Astrocyte (in vitro differentiated cells and primary cell): ENCODE measurements at regions not wholly inside any gene's neighbourhood (a gene's known extent, or its start where the extent isn't known, plus 50 kb on each side); places are given as distances from the start of the nearest gene placed in this dataset.

Source experiments
- DNase-seq: peaks from one replicate; pipeline ENCODE4 v3.0.0-alpha.2; 2010; ENCODE audit warnings: low read depth
- FAIRE-seq: peaks from 2 replicates; lab custom pipeline; 2011; peaks lifted over from hg19 to GRCh38; lab: Jason Lieb, UNC
- H2AFZ ChIP-seq: 2 replicates; pipeline ENCODE4 v1.6.0; 2012; ENCODE audit warnings: low read depth, low read length, inconsistent platforms
- H3K27ac ChIP-seq: 2 replicates; pipeline ENCODE4 v1.5.1; 2011; ENCODE audit warnings: low read depth, low read length, inconsistent platforms
- H3K27me3 ChIP-seq: 2 replicates; pipeline ENCODE4 v1.6.0; 2011; ENCODE audit warnings: low read length, inconsistent platforms; ENCODE audit not compliant: insufficient read depth
- H3K36me3 ChIP-seq: 2 replicates; pipeline ENCODE4 v1.5.1; 2011; ENCODE audit warnings: low read length, inconsistent platforms; ENCODE audit not compliant: insufficient read depth
- H3K4me1 ChIP-seq: 2 replicates; pipeline ENCODE4 v1.5.1; 2011; ENCODE audit warnings: low read length, inconsistent platforms; ENCODE audit not compliant: insufficient read depth
- H3K4me2 ChIP-seq: 2 replicates; pipeline ENCODE4 v1.6.0; 2012; ENCODE audit warnings: low read length, inconsistent platforms
- H3K4me3 ChIP-seq: 2 replicates; pipeline ENCODE4 v1.5.1; 2011; ENCODE audit warnings: low read depth, mild to moderate bottlenecking, low read length, inconsistent platforms; ENCODE audit not compliant: insufficient read depth
- H3K79me2 ChIP-seq: 2 replicates; pipeline ENCODE4 v1.6.0; 2012; ENCODE audit warnings: mild to moderate bottlenecking, low read length, inconsistent platforms; ENCODE audit not compliant: insufficient read depth
- H3K9ac ChIP-seq: 2 replicates; pipeline ENCODE4 v1.6.0; 2012; ENCODE audit warnings: mild to moderate bottlenecking, low read length, inconsistent platforms
- H3K9me3 ChIP-seq: 2 replicates; pipeline ENCODE4 v1.5.1; 2012; ENCODE audit warnings: low read depth, mild to moderate bottlenecking, low read length, inconsistent platforms; ENCODE audit not compliant: insufficient read depth
- H4K20me1 ChIP-seq: 2 replicates; pipeline ENCODE4 v1.6.0; 2012; ENCODE audit warnings: low read length, inconsistent platforms; ENCODE audit not compliant: insufficient read depth
- H3K27ac Mint-ChIP-seq: one replicate; pipeline ENCODE4 v1.8.0; 2021; ENCODE audit warnings: mild to moderate bottlenecking, mixed read lengths; ENCODE audit not compliant: unreplicated experiment
- H3K27me3 Mint-ChIP-seq: one replicate; pipeline ENCODE4 v1.8.0; 2021; ENCODE audit warnings: low read depth, mixed read lengths; ENCODE audit not compliant: unreplicated experiment
- H3K36me3 Mint-ChIP-seq: one replicate; pipeline ENCODE4 v1.8.0; 2021; ENCODE audit warnings: low read depth, mixed read lengths; ENCODE audit not compliant: unreplicated experiment
- H3K4me1 Mint-ChIP-seq: one replicate; pipeline ENCODE4 v1.8.0; 2021; ENCODE audit warnings: low read depth, mixed read lengths; ENCODE audit not compliant: unreplicated experiment
- H3K4me3 Mint-ChIP-seq: one replicate; pipeline ENCODE4 v1.8.0; 2021; ENCODE audit warnings: mild to moderate bottlenecking, moderate library complexity, mixed read lengths; ENCODE audit not compliant: unreplicated experiment
- H3K9me3 Mint-ChIP-seq: one replicate; pipeline ENCODE4 v1.8.0; 2021; ENCODE audit warnings: mild to moderate bottlenecking, mixed read lengths; ENCODE audit not compliant: unreplicated experiment
- CTCF ChIP-seq: IDR thresholded peaks from 2 replicates; pipeline ENCODE4 v1.5.1; 2011; ENCODE audit warnings: low read depth, mild to moderate bottlenecking, inconsistent platforms, low read length, moderate library complexity; ENCODE audit not compliant: insufficient read depth
- EZH2 ChIP-seq: IDR thresholded peaks from 2 replicates; pipeline ENCODE4 v1.6.1; 2012; ENCODE audit warnings: mild to moderate bottlenecking, low read length, inconsistent platforms; ENCODE audit not compliant: insufficient read depth

DNA sequence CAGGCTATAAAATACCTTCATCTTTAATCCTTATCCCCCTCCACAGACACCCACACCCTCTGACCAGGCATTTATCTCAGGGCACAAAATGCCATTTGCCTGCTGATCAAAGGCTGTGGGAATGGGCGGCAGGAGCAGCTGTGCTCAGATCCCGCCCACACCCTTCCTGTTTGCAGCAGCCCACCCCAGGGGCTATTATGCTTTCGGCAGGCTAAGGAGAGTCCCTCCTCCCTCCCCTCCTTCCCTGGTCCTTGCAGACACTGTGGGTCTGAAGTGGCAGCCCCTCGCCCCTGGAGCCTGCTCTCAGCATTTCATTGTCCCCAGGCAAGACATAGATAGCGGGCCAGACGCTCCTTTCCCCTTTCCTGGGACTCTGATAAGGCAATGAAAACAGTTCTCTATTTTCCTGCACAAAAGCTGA is 220.8 kb upstream of the HEY2 start:
- Mint-ChIP-seq H3K9me3 (no peaks in the 10 kb centered on the region), H3K27ac (no peak overlapping the region), H3K27me3 (peaks cover 2% of the 10 kb centered on the region), H3K4me1 (peaks cover 17% of the 10 kb centered on the region), H3K36me3 (no peaks in the 10 kb centered on the region), H3K4me3 (no peak overlapping the region)
- Histone ChIP-seq H3K27me3 (no peaks in the 10 kb centered on the region), H3K79me2 (no peaks in the 10 kb centered on the region), H4K20me1 (no peaks in the 10 kb centered on the region), H3K4me2 (peak overlapping the region; percentile 34), H3K36me3 (no peaks in the 10 kb centered on the region), H3K9ac (no peak overlapping the region), H3K27ac (no peak overlapping the region), H3K9me3 (no peaks in the 10 kb centered on the region), H2AFZ (peak overlapping the region; percentile 14), H3K4me3 (no peak overlapping the region), H3K4me1 (peaks cover 6% of the 10 kb centered on the region)
- FAIRE-seq (no peak), DNase-seq (no peak)
- TF ChIP-seq EZH2 (no peak), CTCF (no peak)

GRCh38 chr6:125529061-125529460 is 220.4 kb upstream of the HEY2 start:
- Histone ChIP-seq H3K9me3 (no peaks in the 10 kb centered on the region), H2AFZ (no peak overlapping the region), H3K36me3 (no peaks in the 10 kb centered on the region), H3K79me2 (no peaks in the 10 kb centered on the region), H4K20me1 (no peaks in the 10 kb centered on the region), H3K4me3 (no peak overlapping the region), H3K4me1 (peaks cover 10% of the 10 kb centered on the region), H3K27me3 (no peaks in the 10 kb centered on the region), H3K27ac (no peak overlapping the region), H3K9ac (no peak overlapping the region), H3K4me2 (no peak overlapping the region)
- Mint-ChIP-seq H3K4me3 (no peak overlapping the region), H3K27me3 (peaks cover 2% of the 10 kb centered on the region), H3K9me3 (no peaks in the 10 kb centered on the region), H3K4me1 (peaks cover 19% of the 10 kb centered on the region), H3K27ac (no peak overlapping the region), H3K36me3 (no peaks in the 10 kb centered on the region)
- no peak for TF ChIP-seq EZH2
- no peak for TF ChIP-seq CTCF
- no peak for FAIRE-seq
- DNase-seq: no peak

DNA sequence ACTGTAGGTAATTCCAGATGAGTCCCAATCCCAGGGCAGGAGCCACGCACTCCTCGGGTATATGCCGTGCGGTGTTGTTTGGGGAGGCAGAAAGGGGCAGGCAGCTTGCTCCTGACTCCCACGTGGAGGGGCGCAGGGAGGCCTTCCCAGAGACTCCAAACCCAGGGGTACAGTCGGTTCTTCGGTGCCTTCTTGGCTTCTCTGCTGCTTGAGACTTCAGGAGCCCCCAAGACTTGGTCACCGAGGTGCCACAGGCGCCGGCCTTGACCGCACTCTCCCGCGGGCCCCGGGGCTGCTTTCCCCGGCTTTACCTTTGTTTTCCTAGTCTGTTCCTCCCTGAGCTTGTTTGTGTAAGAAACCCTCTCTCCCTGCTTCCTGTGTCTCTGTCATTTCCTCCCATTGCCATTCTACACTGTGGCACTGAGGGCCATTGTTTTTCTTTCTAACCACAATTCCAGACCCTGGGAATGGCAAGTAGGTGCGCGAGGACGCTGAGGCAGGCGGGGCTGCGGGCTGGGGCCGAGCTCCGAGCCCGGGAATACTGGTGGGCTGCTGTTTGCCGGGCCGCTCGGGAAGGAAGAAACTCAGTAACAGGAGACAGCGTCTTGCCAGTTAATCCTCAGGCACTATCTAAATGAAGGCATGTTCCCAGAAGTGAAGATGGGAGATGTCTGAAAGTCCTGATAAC is 215.6 kb upstream of the HEY2 start:
- Histone ChIP-seq H3K27me3 (no peaks in the 10 kb centered on the region), H4K20me1 (no peaks in the 10 kb centered on the region), H3K79me2 (no peaks in the 10 kb centered on the region), H3K36me3 (no peaks in the 10 kb centered on the region), H3K4me3 (peak overlapping the region; percentile 34), H3K4me1 (peaks cover 7% of the 10 kb centered on the region), H3K27ac (no peak overlapping the region), H3K9ac (peak overlapping the region; percentile 52), H3K9me3 (no peaks in the 10 kb centered on the region), H3K4me2 (peak overlapping the region; percentile 85), H2AFZ (peak overlapping the region; percentile 82)
- H3K27ac Mint-ChIP-seq: no peak overlapping the region
- no peaks in the 10 kb centered on the region for H3K36me3 Mint-ChIP-seq
- TF ChIP-seq CTCF: no peak
- no peak for TF ChIP-seq EZH2
- FAIRE-seq (no peak), DNase-seq (no peak)
- H3K4me3 Mint-ChIP-seq: no peak overlapping the region
- peaks cover 14% of the 10 kb centered on the region for H3K4me1 Mint-ChIP-seq
- peaks cover 2% of the 10 kb centered on the region for H3K27me3 Mint-ChIP-seq
- no peaks in the 10 kb centered on the region for H3K9me3 Mint-ChIP-seq
